ENCODE measurements at regions not wholly inside any gene's neighbourhood (a gene's known extent, or its start where the extent isn't known, plus 50 kb on each side); places are given as distances from the start of the nearest gene placed in this dataset.
A peak's percentile ranks its signal among the peaks of the same experiment; 100 is the strongest.
"Not testable (repeated sequence)": the region's sequence is repeated elsewhere in the genome, so short reads cannot be mapped to it uniquely, and the experiment has no call there.

GRCh38 chr16:35575432-35575821 lies 2116.0 kb downstream of the TP53TG3F start:
- ATAC-seq, result no peak

- no peak for ATAC-seq
Observed at GRCh38 chr16:35585411-35585810, 2126.0 kb downstream of the TP53TG3F start.

GRCh38 chr16:35590913-35591312 lies 2131.5 kb downstream of the TP53TG3F start:
- not testable (repeated sequence) for ATAC-seq

GRCh38 chr16:35596467-35596866 lies 2137.1 kb downstream of the TP53TG3F start:
- no peak for ATAC-seq

- peak; percentile 87 for ATAC-seq
Observed at GRCh38 chr16:35598696-35599332, 2139.4 kb downstream of the TP53TG3F start.

- ATAC-seq, result peak; percentile 85
Observed at GRCh38 chr16:35599429-35600160, 2140.2 kb downstream of the TP53TG3F start.

GRCh38 chr16:35600161-35600555 lies 2140.7 kb downstream of the TP53TG3F start:
- not testable (repeated sequence) for ATAC-seq

- ATAC-seq, result no peak
Observed at GRCh38 chr16:35602116-35602515, 2142.7 kb downstream of the TP53TG3F start.

- not testable (repeated sequence) for ATAC-seq
Observed at GRCh38 chr16:35603371-35603770, 2144.0 kb downstream of the TP53TG3F start.

- ATAC-seq, result no peak
Observed at GRCh38 chr16:35605921-35606320, 2146.5 kb downstream of the TP53TG3F start.

GRCh38 chr16:35614883-35615282 lies 2155.5 kb downstream of the TP53TG3F start:
- not testable (repeated sequence) for ATAC-seq

GRCh38 chr16:35619176-35619575 lies 2159.8 kb downstream of the TP53TG3F start:
- not testable (repeated sequence) for ATAC-seq

- ATAC-seq, result no peak
Observed at GRCh38 chr16:35626041-35626440, 2166.6 kb downstream of the TP53TG3F start.

GRCh38 chr16:35628976-35629375 lies 2169.6 kb downstream of the TP53TG3F start:
- ATAC-seq, result no peak

GRCh38 chr16:35631261-35631945 lies 2172.0 kb downstream of the TP53TG3F start:
- no peak for ATAC-seq

GRCh38 chr16:35636480-35637230 lies 2177.2 kb downstream of the TP53TG3F start:
- ATAC-seq, result no peak

- no peak for ATAC-seq
Observed at GRCh38 chr16:35637683-35638082, 2178.3 kb downstream of the TP53TG3F start.

GRCh38 chr16:35639233-35640205 lies 2180.1 kb downstream of the TP53TG3F start:
- no peak for ATAC-seq

- ATAC-seq, result no peak
Observed at GRCh38 chr16:35642322-35642835, 2183.0 kb downstream of the TP53TG3F start.

GRCh38 chr16:35651841-35652240 lies 2192.4 kb downstream of the TP53TG3F start:
- ATAC-seq, result no peak

GRCh38 chr16:35664091-35664693 lies 2204.8 kb downstream of the TP53TG3F start:
- no peak for ATAC-seq

Measured in esophagus mucosa (tissue), 1 donor.